ENCODE measurements at regions not wholly inside any gene's neighbourhood (a gene's known extent, or its start where the extent isn't known, plus 50 kb on each side); places are given as distances from the start of the nearest gene placed in this dataset.

- TF ChIP-seq EZH2 (IDR thresholded peaks at IDR 0.05; ENCODE audit: low read length, unreplicated experiment): no peak
- no TSS peak for BruUV-seq (replicated peaks)
- Histone ChIP-seq H3K36me3 (ENCODE audit: low read depth, low read length) (no peaks in the 10 kb centered on the region), H3K27me3 (ENCODE audit: low read length) (no peaks in the 10 kb centered on the region), H3K9ac (ENCODE audit: low read length) (no peak overlapping the region), H3K4me2 (ENCODE audit: low read length) (no peak overlapping the region), H3K27ac (ENCODE audit: low read length) (no peak overlapping the region), H3K4me3 (ENCODE audit: low read length) (no peak overlapping the region), H3F3A (ENCODE audit: low read length, unreplicated experiment) (no peaks in the 10 kb centered on the region), H3K9me2 (replicated peaks; ENCODE audit: low read length) (no peaks in the 10 kb centered on the region), H3K9me3 (ENCODE audit: low read length) (no peaks in the 10 kb centered on the region), H3K4me1 (ENCODE audit: insufficient read depth, low read length) (no peaks in the 10 kb centered on the region), H4K20me1 (ENCODE audit: low read length) (no peaks in the 10 kb centered on the region), H3K79me2 (ENCODE audit: low read length) (no peaks in the 10 kb centered on the region), H2AFZ (ENCODE audit: low read length) (no peak overlapping the region)
- DNase-seq: no peak
- POLR2A ChIA-PET (ENCODE audit: unreplicated experiment): no interaction called here
- CTCF ChIA-PET: no interaction called here
- intact Hi-C loops (cut with micrococcal nuclease): no loop called here
- no peak for ATAC-seq
Measured at GRCh38 chr4:14893713-14894112, 108.6 kb upstream of the CPEB2 start.

- no peak overlapping the region for H2AFZ ChIP-seq (ENCODE audit: low read length)
- H3K4me3 ChIP-seq (ENCODE audit: low read length): no peak overlapping the region
- no peak overlapping the region for H3K9ac ChIP-seq (ENCODE audit: low read length)
- H3K9me3 ChIP-seq (ENCODE audit: low read length): no peaks in the 10 kb centered on the region
- H3K27ac ChIP-seq (ENCODE audit: low read length): no peak overlapping the region
- intact Hi-C loops (cut with micrococcal nuclease): no loop called here
- H3K36me3 ChIP-seq (ENCODE audit: low read depth, low read length): no peaks in the 10 kb centered on the region
- TF ChIP-seq CTCF (conservative IDR thresholded peaks at IDR 0.05; ENCODE audit: low read depth, low read length) (no peak), EZH2 (IDR thresholded peaks at IDR 0.05; ENCODE audit: low read length, unreplicated experiment) (no peak), EZH2phosphoT487 (IDR thresholded peaks at IDR 0.05; ENCODE audit: borderline replicate concordance, low read length) (no peak)
- no peaks in the 10 kb centered on the region for H3K27me3 ChIP-seq (ENCODE audit: low read length)
- no peaks in the 10 kb centered on the region for H3F3A ChIP-seq (ENCODE audit: low read length, unreplicated experiment)
- ATAC-seq: no peak
- CTCF ChIA-PET: no interaction called here
- POLR2A ChIA-PET (ENCODE audit: unreplicated experiment): no interaction called here
- no peaks in the 10 kb centered on the region for H3K79me2 ChIP-seq (ENCODE audit: low read length)
- no peak overlapping the region for H3K4me2 ChIP-seq (ENCODE audit: low read length)
- H3K9me2 ChIP-seq (replicated peaks; ENCODE audit: low read length): no peaks in the 10 kb centered on the region
- no peaks in the 10 kb centered on the region for H3K4me1 ChIP-seq (ENCODE audit: insufficient read depth, low read length)
- no peaks in the 10 kb centered on the region for H4K20me1 ChIP-seq (ENCODE audit: low read length)
- no TSS peak for BruUV-seq (replicated peaks)
- DNase-seq: no peak
Measured at GRCh38 chr4:14894392-14895292, 107.6 kb upstream of the CPEB2 start.

GRCh38 chr4:14896656-14897175 lies 105.6 kb upstream of the CPEB2 start:
- POLR2A ChIA-PET (ENCODE audit: unreplicated experiment): no interaction called here
- no TSS peak for BruUV-seq (replicated peaks)
- CTCF ChIA-PET: no interaction called here

More at GRCh38 chr4:14896656-14897175, 105.6 kb upstream of the CPEB2 start:
- H3K27me3 ChIP-seq (ENCODE audit: low read length): no peaks in the 10 kb centered on the region
- H3K4me2 ChIP-seq (ENCODE audit: low read length): no peak overlapping the region
- no peaks in the 10 kb centered on the region for H3F3A ChIP-seq (ENCODE audit: low read length, unreplicated experiment)
- no peaks in the 10 kb centered on the region for H3K9me3 ChIP-seq (ENCODE audit: low read length)
- H2AFZ ChIP-seq (ENCODE audit: low read length): no peak overlapping the region
- no peaks in the 10 kb centered on the region for H3K9me2 ChIP-seq (replicated peaks; ENCODE audit: low read length)
- H3K4me1 ChIP-seq (ENCODE audit: insufficient read depth, low read length): no peaks in the 10 kb centered on the region
- ATAC-seq (no peak), DNase-seq (no peak)
- H3K4me3 ChIP-seq (ENCODE audit: low read length): no peak overlapping the region
- no peaks in the 10 kb centered on the region for H4K20me1 ChIP-seq (ENCODE audit: low read length)
- H3K36me3 ChIP-seq (ENCODE audit: low read depth, low read length): no peaks in the 10 kb centered on the region
- intact Hi-C loops (cut with micrococcal nuclease): no loop called here
- H3K9ac ChIP-seq (ENCODE audit: low read length): no peak overlapping the region
- H3K27ac ChIP-seq (ENCODE audit: low read length): no peak overlapping the region
- TF ChIP-seq CTCF (conservative IDR thresholded peaks at IDR 0.05; ENCODE audit: low read depth, low read length) (no peak), EZH2phosphoT487 (IDR thresholded peaks at IDR 0.05; ENCODE audit: borderline replicate concordance, low read length) (no peak), EZH2 (IDR thresholded peaks at IDR 0.05; ENCODE audit: low read length, unreplicated experiment) (no peak)
- H3K79me2 ChIP-seq (ENCODE audit: low read length): no peaks in the 10 kb centered on the region
